Nephron (organoid): ENCODE measurements at regions not wholly inside any gene's neighbourhood (a gene's known extent, or its start where the extent isn't known, plus 50 kb on each side); places are given as distances from the start of the nearest gene placed in this dataset.
A peak's percentile ranks its signal among the peaks of the same experiment; 100 is the strongest.
"Not testable (repeated sequence)": the region's sequence is repeated elsewhere in the genome, so short reads cannot be mapped to it uniquely, and the experiment has no call there.

ENCODE experiments used
- H3K27ac Mint-ChIP-seq, 3 experiments: 2 replicates each; pipeline ENCODE4 v1.8.0; 2020; ENCODE audit warnings: mixed read lengths in 3 of 3, mild to moderate bottlenecking in 2 of 3, moderate library complexity in 1 of 3
- H3K27me3 Mint-ChIP-seq: 2 replicates; pipeline ENCODE4 v1.8.0; 2021; ENCODE audit warnings: low read depth, mild to moderate bottlenecking, moderate library complexity, mixed read lengths
- H3K36me3 Mint-ChIP-seq: 2 replicates; pipeline ENCODE4 v1.8.0; 2020; ENCODE audit warnings: low read depth, mixed read lengths
- H3K4me1 Mint-ChIP-seq: 2 replicates; pipeline ENCODE4 v1.8.0; 2020; ENCODE audit warnings: mixed read lengths
- H3K4me3 Mint-ChIP-seq, 3 experiments: 2 replicates each; pipeline ENCODE4 v1.8.0; 2020; ENCODE audit warnings: mild to moderate bottlenecking in 3 of 3, mixed read lengths in 3 of 3, moderate library complexity in 2 of 3
- H3K9me3 Mint-ChIP-seq: 2 replicates; pipeline ENCODE4 v1.8.0; 2020; ENCODE audit warnings: mixed read lengths
- TF ChIP-seq, protein P1 (sequence below), 3 experiments: fragments of 200-600 bp; sonication (generic); IDR thresholded peaks; one replicate each; pipeline ENCODE4 v1.5.0; 2021; ENCODE audit warnings: antibody characterized with exemption in 3 of 3; ENCODE audit not compliant: unreplicated experiment in 3 of 3

DNA sequence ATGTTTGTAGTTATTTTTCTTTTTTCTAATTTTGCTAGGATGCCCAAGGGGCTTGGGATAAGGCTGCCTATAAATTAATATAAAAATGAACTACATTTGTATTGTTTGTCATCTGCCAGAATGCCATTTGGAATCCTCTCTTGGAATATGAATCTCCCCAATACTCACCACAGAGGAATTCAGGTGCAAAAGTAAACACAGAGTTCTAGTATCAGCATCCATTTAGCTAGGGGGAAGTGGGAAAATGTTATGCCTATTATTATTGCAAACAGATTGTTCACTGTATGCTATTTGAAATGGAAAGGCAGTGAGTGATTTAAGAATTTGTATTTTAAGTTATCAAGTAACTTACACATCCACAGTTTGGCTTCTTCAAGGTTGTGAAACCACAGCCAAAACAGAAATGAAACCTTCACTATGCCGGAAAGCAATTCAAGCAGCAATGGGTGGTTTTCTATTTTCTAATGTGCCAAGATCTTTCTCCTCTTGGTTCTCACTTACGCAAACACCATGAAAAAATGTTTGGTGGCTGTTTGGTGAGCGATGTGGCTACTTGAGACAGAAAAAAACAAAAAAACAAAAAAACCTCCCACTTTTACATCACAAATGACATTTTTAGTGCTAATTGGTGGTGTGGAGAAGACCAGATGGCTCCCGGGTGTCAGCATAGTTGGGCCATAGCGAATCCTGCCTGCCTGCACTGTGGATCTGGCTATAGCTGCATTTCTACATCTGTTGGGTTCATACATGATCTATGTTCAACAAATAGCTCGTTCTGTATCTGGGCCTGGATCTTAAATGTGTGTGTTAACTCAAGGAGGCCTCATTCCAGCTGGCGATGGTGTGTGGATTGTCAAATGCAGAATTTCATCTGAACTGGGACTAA, 200.8 kb upstream of the GIMD1 start:
- Mint-ChIP-seq H3K27ac (peak overlapping the region in 1 of 3 experiments; percentile 68), H3K4me1 (peaks cover 4% of the 10 kb centered on the region), H3K9me3 (peaks cover 3% of the 10 kb centered on the region), H3K27me3 (no peaks in the 10 kb centered on the region), H3K36me3 (no peaks in the 10 kb centered on the region), H3K4me3 (no peak overlapping the region)
- TF ChIP-seq, protein P1, sequence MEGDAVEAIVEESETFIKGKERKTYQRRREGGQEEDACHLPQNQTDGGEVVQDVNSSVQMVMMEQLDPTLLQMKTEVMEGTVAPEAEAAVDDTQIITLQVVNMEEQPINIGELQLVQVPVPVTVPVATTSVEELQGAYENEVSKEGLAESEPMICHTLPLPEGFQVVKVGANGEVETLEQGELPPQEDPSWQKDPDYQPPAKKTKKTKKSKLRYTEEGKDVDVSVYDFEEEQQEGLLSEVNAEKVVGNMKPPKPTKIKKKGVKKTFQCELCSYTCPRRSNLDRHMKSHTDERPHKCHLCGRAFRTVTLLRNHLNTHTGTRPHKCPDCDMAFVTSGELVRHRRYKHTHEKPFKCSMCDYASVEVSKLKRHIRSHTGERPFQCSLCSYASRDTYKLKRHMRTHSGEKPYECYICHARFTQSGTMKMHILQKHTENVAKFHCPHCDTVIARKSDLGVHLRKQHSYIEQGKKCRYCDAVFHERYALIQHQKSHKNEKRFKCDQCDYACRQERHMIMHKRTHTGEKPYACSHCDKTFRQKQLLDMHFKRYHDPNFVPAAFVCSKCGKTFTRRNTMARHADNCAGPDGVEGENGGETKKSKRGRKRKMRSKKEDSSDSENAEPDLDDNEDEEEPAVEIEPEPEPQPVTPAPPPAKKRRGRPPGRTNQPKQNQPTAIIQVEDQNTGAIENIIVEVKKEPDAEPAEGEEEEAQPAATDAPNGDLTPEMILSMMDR (IDR thresholded peaks at IDR 0.05; ENCODE audit: unreplicated experiment in 3 of 3): no peak

DNA sequence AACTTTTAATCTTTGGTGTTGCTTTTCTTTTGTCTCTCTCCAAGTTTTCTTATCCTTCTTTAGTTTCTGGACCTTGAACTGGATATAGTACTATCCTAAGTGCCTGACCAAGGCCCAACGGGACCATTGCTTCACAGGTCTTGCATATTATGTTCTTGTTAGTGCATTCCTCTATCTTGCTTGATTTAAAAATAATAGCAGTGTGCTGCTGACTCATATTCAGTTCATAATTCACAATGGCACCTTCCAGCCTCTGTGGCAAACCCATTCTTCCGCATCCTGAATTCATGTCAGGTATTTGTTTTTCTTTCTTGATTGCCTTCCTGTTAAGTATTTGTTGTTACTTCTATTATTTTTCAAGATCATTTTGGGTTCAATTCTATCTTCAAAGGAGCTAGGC, 197.1 kb upstream of the GIMD1 start:
- H3K9me3 Mint-ChIP-seq: peaks cover 19% of the 10 kb centered on the region
- H3K4me1 Mint-ChIP-seq: peaks cover 4% of the 10 kb centered on the region
- no peaks in the 10 kb centered on the region for H3K27me3 Mint-ChIP-seq
- H3K27ac Mint-ChIP-seq: no peak overlapping the region
- TF ChIP-seq, protein P1 (IDR thresholded peaks at IDR 0.05; ENCODE audit: unreplicated experiment in 3 of 3): no peak
- no peaks in the 10 kb centered on the region for H3K36me3 Mint-ChIP-seq
- no peak overlapping the region for H3K4me3 Mint-ChIP-seq

DNA sequence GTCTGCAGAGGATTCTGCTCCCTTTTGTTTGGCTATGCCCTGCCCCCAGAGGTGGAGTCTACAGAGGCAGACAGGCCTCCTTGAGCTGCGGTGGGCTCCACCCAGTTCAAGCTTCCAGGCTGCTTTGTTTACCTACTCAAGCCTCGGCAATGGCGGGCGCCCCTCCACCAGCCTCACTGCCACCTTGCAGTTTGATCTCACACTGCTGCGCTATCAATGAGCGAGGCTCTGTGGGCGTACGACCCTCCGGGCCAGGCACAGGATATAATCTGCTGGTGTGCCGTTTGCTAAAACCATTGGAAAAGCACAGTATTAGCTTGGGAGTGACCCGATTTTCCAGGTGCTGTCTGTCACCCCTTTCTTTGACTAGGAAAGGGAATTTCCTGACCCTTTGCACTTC, 195.1 kb upstream of the GIMD1 start:
- H3K27ac Mint-ChIP-seq: not testable (repeated sequence)

DNA sequence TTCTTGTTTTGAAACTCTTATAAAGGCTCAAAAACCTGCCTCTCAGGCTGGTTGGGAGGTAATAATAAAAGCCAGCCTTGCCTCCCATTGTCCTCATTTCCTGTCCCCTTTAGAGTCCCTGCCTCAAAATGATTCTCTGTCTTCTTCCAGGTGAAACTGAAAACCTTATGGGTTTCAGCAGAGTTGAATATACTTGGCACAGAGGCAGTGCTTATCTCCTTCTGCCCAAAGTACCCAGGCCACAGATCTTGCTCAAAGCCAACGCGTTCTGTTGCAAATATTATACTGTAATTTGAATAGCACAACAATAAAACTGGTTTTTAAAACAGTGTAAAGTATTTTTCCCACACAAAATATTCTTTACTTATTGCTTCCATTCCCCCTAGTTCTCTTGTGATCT, 183.1 kb upstream of the GIMD1 start:
- Mint-ChIP-seq H3K9me3 (peaks cover 3% of the 10 kb centered on the region), H3K27ac (no peak overlapping the region), H3K27me3 (no peaks in the 10 kb centered on the region), H3K4me1 (no peaks in the 10 kb centered on the region), H3K36me3 (no peaks in the 10 kb centered on the region), H3K4me3 (no peak overlapping the region)
- TF ChIP-seq, protein P1 (IDR thresholded peaks at IDR 0.05; ENCODE audit: unreplicated experiment in 3 of 3): no peak

More for the DNA sequence above, 195.1 kb upstream of the GIMD1 start:
- H3K36me3 Mint-ChIP-seq, H3K27me3 Mint-ChIP-seq, H3K4me3 Mint-ChIP-seq, H3K4me1 Mint-ChIP-seq: not testable (repeated sequence)
- peaks cover 21% of the 10 kb centered on the region for H3K9me3 Mint-ChIP-seq

DNA sequence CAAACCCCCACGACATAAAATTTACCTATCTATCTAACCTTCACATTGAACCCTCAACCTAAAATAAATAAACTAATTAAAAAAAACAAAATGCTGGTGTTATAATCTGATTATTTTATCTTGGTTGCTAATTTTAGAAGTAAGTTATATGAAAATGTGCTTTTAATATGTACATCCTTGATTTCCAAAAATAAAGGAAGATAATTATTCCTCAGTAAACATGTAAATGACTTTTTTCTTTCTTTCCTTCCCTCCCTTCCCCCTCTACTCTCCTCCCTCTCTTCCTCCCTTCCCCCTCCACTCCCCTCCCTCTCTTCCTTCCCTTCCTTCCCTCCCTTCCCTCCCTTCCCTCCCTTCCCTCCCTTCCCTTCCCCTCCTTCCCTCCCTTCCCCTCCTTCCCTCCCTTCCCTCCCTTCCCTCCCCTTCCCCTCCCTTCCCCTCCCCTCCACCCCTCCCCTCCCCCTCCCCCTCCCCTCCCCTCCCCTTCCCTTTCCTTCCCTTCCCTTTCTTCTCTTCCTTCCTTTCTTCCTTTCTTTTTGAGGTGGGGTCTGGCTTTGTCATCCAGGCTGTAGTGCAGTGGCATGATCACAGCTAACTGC, 180.0 kb upstream of the GIMD1 start:
- Mint-ChIP-seq H3K4me1 (peaks cover 5% of the 10 kb centered on the region), H3K9me3 (peaks cover 2% of the 10 kb centered on the region), H3K4me3 (no peak overlapping the region), H3K27ac (no peak overlapping the region), H3K36me3 (no peaks in the 10 kb centered on the region), H3K27me3 (no peaks in the 10 kb centered on the region)
- TF ChIP-seq, protein P1 (IDR thresholded peaks at IDR 0.05; ENCODE audit: unreplicated experiment in 3 of 3): no peak

DNA sequence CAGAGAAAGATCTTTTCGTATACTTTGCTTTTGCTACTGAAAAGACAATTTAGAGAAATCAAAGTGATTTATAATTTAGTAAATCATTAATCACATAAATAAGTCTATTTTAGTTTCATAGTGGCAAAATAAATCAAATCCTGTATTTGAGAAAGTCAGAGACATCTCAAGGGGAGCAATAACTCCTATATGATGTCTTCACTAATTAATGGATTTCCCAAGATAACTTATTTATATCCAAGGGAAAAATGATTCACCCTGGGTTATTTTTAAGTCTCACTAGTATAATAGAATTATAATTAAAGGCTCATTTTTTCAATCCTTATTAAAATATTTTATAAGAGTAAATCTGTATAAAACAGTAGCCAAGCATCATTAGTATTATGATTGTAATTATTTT, 177.8 kb upstream of the GIMD1 start:
- TF ChIP-seq, protein P1 (IDR thresholded peaks at IDR 0.05; ENCODE audit: unreplicated experiment in 3 of 3): no peak
- Mint-ChIP-seq H3K36me3 (no peaks in the 10 kb centered on the region), H3K4me3 (no peak overlapping the region), H3K4me1 (peaks cover 5% of the 10 kb centered on the region), H3K9me3 (peaks cover under 1% of the 10 kb centered on the region), H3K27me3 (no peaks in the 10 kb centered on the region), H3K27ac (no peak overlapping the region)

DNA sequence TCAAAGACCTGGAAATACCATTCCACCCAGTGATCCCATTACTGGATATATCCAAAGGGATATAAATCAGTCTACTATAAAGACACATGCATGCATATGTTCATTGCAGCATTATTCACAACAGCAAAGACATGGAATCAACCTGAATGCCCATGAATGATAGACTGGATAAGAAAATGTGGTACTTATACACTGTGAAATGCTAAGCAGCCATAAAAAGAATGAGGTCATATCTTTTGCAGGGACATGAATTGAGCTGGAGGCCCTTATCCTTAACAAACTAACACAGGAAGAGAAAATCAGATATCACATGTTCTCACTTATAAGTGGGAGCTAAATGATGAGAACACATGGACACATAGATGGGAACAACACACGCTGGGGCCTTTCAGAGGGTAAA, 174.0 kb upstream of the GIMD1 start:
- not testable (repeated sequence) for H3K27ac Mint-ChIP-seq, H3K27me3 Mint-ChIP-seq, H3K4me3 Mint-ChIP-seq, H3K4me1 Mint-ChIP-seq, H3K36me3 Mint-ChIP-seq
- peaks cover 13% of the 10 kb centered on the region for H3K9me3 Mint-ChIP-seq
